Endodermal cell (in vitro differentiated cells): ENCODE measurements at regions not wholly inside any gene's neighbourhood (a gene's known extent, or its start where the extent isn't known, plus 50 kb on each side); places are given as distances from the start of the nearest gene placed in this dataset.

Experiments
- DNase-seq: peaks from one replicate; pipeline ENCODE4 v3.0.0-alpha.2; 2017
- H3K27ac ChIP-seq: 2 replicates; pipeline ENCODE4 v1.5.1; 2013; ENCODE audit warnings: mild to moderate bottlenecking, low read depth, low read length, moderate library complexity
- H3K27me3 ChIP-seq: 2 replicates; pipeline ENCODE4 v1.6.1; 2013; ENCODE audit warnings: mild to moderate bottlenecking, low read length, moderate library complexity; ENCODE audit not compliant: insufficient read depth, control insufficient read depth, poor library complexity, severe bottlenecking
- H3K36me3 ChIP-seq: 2 replicates; pipeline ENCODE4 v1.7.0; 2013; ENCODE audit warnings: mild to moderate bottlenecking, low read length, moderate library complexity; ENCODE audit not compliant: control insufficient read depth, insufficient read depth
- H3K4me1 ChIP-seq: one replicate; pipeline ENCODE4 v1.7.0; 2013; ENCODE audit warnings: low read length; ENCODE audit not compliant: control insufficient read depth, insufficient read depth
- H3K4me3 ChIP-seq: 2 replicates; pipeline ENCODE4 v1.5.1; 2013; ENCODE audit warnings: mild to moderate bottlenecking, low read length, moderate library complexity
- H3K9ac ChIP-seq: 2 replicates; pipeline ENCODE4 v1.6.1; 2013; ENCODE audit warnings: mild to moderate bottlenecking, low read length, moderate library complexity; ENCODE audit not compliant: poor library complexity, severe bottlenecking; ENCODE audit errors: extremely low read depth
- H3K9me3 ChIP-seq: 2 replicates; pipeline ENCODE4 v1.6.1; 2013; ENCODE audit warnings: mild to moderate bottlenecking, low read length, moderate library complexity; ENCODE audit not compliant: control insufficient read depth
- H3K27ac Mint-ChIP-seq: 2 replicates; pipeline ENCODE4 v1.8.0; 2020; ENCODE audit warnings: mixed read lengths
- H3K27me3 Mint-ChIP-seq: 2 replicates; pipeline ENCODE4 v1.8.0; 2021; ENCODE audit warnings: mild to moderate bottlenecking, mixed read lengths; ENCODE audit not compliant: insufficient read depth
- H3K36me3 Mint-ChIP-seq: 2 replicates; pipeline ENCODE4 v1.8.0; 2020; ENCODE audit warnings: low read depth, mixed read lengths
- H3K4me1 Mint-ChIP-seq: 2 replicates; pipeline ENCODE4 v1.8.0; 2020; ENCODE audit warnings: mixed read lengths
- H3K4me3 Mint-ChIP-seq: 2 replicates; pipeline ENCODE4 v1.8.0; 2020; ENCODE audit warnings: mild to moderate bottlenecking, moderate library complexity, mixed read lengths
- H3K9me3 Mint-ChIP-seq: 2 replicates; pipeline ENCODE4 v1.8.0; 2020; ENCODE audit warnings: mild to moderate bottlenecking, mixed read lengths
- CTCF ChIP-seq: fragments of 200-600 bp; sonication (generic); conservative IDR thresholded peaks from 2 replicates; pipeline ENCODE4 v1.5.0; 2021; ENCODE audit warnings: antibody characterized with exemption, mild to moderate bottlenecking
- WGBS, 2 experiments: methylation state at CpG; one replicate each; pipeline versions ENCODE4 v1.1.5 to v1.1.7; 2013; ENCODE audit warnings: missing lambda C conversion rate in 2 of 2, mixed read lengths in 1 of 2; ENCODE audit not compliant: insufficient coverage in 1 of 2, insufficient read length in 1 of 2; 5-methylcytosine and 5-hydroxymethylcytosine counted together

- Mint-ChIP-seq H3K27me3 (no peaks in the 10 kb centered on the region), H3K36me3 (no peaks in the 10 kb centered on the region), H3K9me3 (no peaks in the 10 kb centered on the region), H3K4me1 (peaks cover 7% of the 10 kb centered on the region), H3K27ac (no peak overlapping the region), H3K4me3 (no peak overlapping the region)
- peaks cover 5% of the 10 kb centered on the region for H3K4me1 ChIP-seq
- H3K4me3 ChIP-seq, result no peak overlapping the region
- H3K36me3 ChIP-seq, result no peaks in the 10 kb centered on the region
- no peak overlapping the region for H3K27ac ChIP-seq
- DNase-seq, result no peak
- H3K9ac ChIP-seq, result no peak overlapping the region
- WGBS, 2 experiments, result 79 to 100% methylated on average over 1 of the region's 1 CpG
- TF ChIP-seq CTCF, result no peak
- no peaks in the 10 kb centered on the region for H3K9me3 ChIP-seq
- no peaks in the 10 kb centered on the region for H3K27me3 ChIP-seq
Observed at GRCh38 chr2:157158111-157158510, 99.4 kb upstream of the GALNT5 start.

GRCh38 chr2:157159221-157159934 is 98.1 kb upstream of the GALNT5 start:
- Histone ChIP-seq H3K27ac (no peak overlapping the region), H3K36me3 (no peaks in the 10 kb centered on the region), H3K4me1 (no peaks in the 10 kb centered on the region), H3K27me3 (no peaks in the 10 kb centered on the region), H3K9ac (no peak overlapping the region), H3K4me3 (no peak overlapping the region), H3K9me3 (no peaks in the 10 kb centered on the region)
- Mint-ChIP-seq H3K4me1 (no peaks in the 10 kb centered on the region), H3K36me3 (no peaks in the 10 kb centered on the region), H3K27ac (no peak overlapping the region), H3K4me3 (no peak overlapping the region), H3K9me3 (no peaks in the 10 kb centered on the region), H3K27me3 (no peaks in the 10 kb centered on the region)
- TF ChIP-seq CTCF, result no peak
- 60 to 96% methylated on average over 1 to 5 of the region's 5 CpGs for WGBS, 2 experiments
- no peak for DNase-seq

GRCh38 chr2:157160111-157160510 is 97.4 kb upstream of the GALNT5 start:
- Mint-ChIP-seq H3K9me3 (no peaks in the 10 kb centered on the region), H3K4me1 (no peaks in the 10 kb centered on the region), H3K4me3 (no peak overlapping the region), H3K27ac (no peak overlapping the region), H3K27me3 (no peaks in the 10 kb centered on the region), H3K36me3 (no peaks in the 10 kb centered on the region)
- Histone ChIP-seq H3K9ac (no peak overlapping the region), H3K27me3 (no peaks in the 10 kb centered on the region), H3K36me3 (no peaks in the 10 kb centered on the region), H3K27ac (no peak overlapping the region), H3K9me3 (no peaks in the 10 kb centered on the region), H3K4me1 (no peaks in the 10 kb centered on the region), H3K4me3 (no peak overlapping the region)
- 85 to 96% methylated on average over 3 of the region's 3 CpGs for WGBS, 2 experiments
- TF ChIP-seq CTCF, result no peak
- no peak for DNase-seq
